ENCODE measurements at regions not wholly inside any gene's neighbourhood (a gene's known extent, or its start where the extent isn't known, plus 50 kb on each side); places are given as distances from the start of the nearest gene placed in this dataset.

DNA sequence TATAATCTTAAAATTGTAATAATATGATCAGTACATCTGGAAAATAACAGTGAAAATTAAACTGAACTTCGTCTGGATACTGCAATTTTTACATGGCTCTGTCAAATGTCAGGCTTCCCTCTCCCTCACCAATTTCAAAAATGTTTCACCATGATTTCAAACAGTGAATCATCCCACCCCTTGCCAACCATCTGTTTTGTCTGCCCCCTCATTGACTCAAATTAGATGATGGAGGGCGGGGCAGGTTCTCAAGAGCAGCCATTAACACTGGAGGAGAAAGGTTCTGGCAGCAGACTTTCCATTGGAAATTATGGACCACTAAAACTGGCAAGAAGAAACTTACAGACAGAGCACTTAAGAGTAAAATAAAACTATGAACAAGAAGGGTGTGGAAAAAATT, 1195.7 kb upstream of the ZEB2 start:
- Histone ChIP-seq H3K9me3 (ENCODE audit: insufficient read depth, low read depth, low read length) (no peaks in the 10 kb centered on the region), H3K4me3 (ENCODE audit: insufficient read depth, low read depth, low read length) (no peak overlapping the region), H4K20me1 (ENCODE audit: insufficient read depth, low read length) (no peaks in the 10 kb centered on the region), H3K4me2 (ENCODE audit: low read length) (no peak overlapping the region), H3K4me1 (ENCODE audit: insufficient read depth, low read length) (no peaks in the 10 kb centered on the region), H3K36me3 (ENCODE audit: insufficient read depth, low read length) (no peaks in the 10 kb centered on the region), H3K27me3 (ENCODE audit: insufficient read depth, low read length) (no peaks in the 10 kb centered on the region), H2AFZ (ENCODE audit: low read depth, low read length) (no peak overlapping the region), H3K79me2 (ENCODE audit: insufficient read depth, low read length) (no peaks in the 10 kb centered on the region), H3K27ac (ENCODE audit: low read depth, low read length) (no peak overlapping the region), H3K9ac (ENCODE audit: low read length) (no peak overlapping the region)
- no peak for TF ChIP-seq EZH2 (IDR thresholded peaks at IDR 0.05; ENCODE audit: insufficient read depth, low read length)
- TF ChIP-seq, protein P1, sequence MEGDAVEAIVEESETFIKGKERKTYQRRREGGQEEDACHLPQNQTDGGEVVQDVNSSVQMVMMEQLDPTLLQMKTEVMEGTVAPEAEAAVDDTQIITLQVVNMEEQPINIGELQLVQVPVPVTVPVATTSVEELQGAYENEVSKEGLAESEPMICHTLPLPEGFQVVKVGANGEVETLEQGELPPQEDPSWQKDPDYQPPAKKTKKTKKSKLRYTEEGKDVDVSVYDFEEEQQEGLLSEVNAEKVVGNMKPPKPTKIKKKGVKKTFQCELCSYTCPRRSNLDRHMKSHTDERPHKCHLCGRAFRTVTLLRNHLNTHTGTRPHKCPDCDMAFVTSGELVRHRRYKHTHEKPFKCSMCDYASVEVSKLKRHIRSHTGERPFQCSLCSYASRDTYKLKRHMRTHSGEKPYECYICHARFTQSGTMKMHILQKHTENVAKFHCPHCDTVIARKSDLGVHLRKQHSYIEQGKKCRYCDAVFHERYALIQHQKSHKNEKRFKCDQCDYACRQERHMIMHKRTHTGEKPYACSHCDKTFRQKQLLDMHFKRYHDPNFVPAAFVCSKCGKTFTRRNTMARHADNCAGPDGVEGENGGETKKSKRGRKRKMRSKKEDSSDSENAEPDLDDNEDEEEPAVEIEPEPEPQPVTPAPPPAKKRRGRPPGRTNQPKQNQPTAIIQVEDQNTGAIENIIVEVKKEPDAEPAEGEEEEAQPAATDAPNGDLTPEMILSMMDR (IDR thresholded peaks at IDR 0.05; ENCODE audit: insufficient read depth, low read depth, low read length), result no peak
- Mint-ChIP-seq H3K4me1 (ENCODE audit: low read depth, unreplicated experiment) (no peaks in the 10 kb centered on the region), H3K27me3 (ENCODE audit: low read depth, unreplicated experiment) (no peaks in the 10 kb centered on the region), H3K27ac (ENCODE audit: unreplicated experiment) (no peak overlapping the region), H3K9me3 (ENCODE audit: unreplicated experiment) (peaks cover under 1% of the 10 kb centered on the region), H3K36me3 (ENCODE audit: low read depth, unreplicated experiment) (peaks cover 2% of the 10 kb centered on the region), H3K4me3 (ENCODE audit: unreplicated experiment) (no peak overlapping the region)
- DNase-seq (ENCODE audit: low read depth) (peak; percentile 16), FAIRE-seq (no peak)

GRCh38 chr2:145710303-145710702, 1190.4 kb upstream of the ZEB2 start:
- Mint-ChIP-seq H3K27me3 (ENCODE audit: low read depth, unreplicated experiment) (no peaks in the 10 kb centered on the region), H3K4me1 (ENCODE audit: low read depth, unreplicated experiment) (no peaks in the 10 kb centered on the region), H3K9me3 (ENCODE audit: unreplicated experiment) (peaks cover 3% of the 10 kb centered on the region), H3K36me3 (ENCODE audit: low read depth, unreplicated experiment) (peaks cover 2% of the 10 kb centered on the region), H3K27ac (ENCODE audit: unreplicated experiment) (no peak overlapping the region), H3K4me3 (ENCODE audit: unreplicated experiment) (no peak overlapping the region)
- FAIRE-seq (no peak), DNase-seq (ENCODE audit: low read depth) (no peak)
- H4K20me1 ChIP-seq (ENCODE audit: insufficient read depth, low read length), result no peaks in the 10 kb centered on the region
- no peaks in the 10 kb centered on the region for H3K36me3 ChIP-seq (ENCODE audit: insufficient read depth, low read length)
- no peak overlapping the region for H2AFZ ChIP-seq (ENCODE audit: low read depth, low read length)
- H3K9me3 ChIP-seq (ENCODE audit: insufficient read depth, low read depth, low read length), result no peaks in the 10 kb centered on the region
- H3K27me3 ChIP-seq (ENCODE audit: insufficient read depth, low read length), result no peaks in the 10 kb centered on the region
- H3K27ac ChIP-seq (ENCODE audit: low read depth, low read length), result no peak overlapping the region
- TF ChIP-seq, protein P1 (IDR thresholded peaks at IDR 0.05; ENCODE audit: insufficient read depth, low read depth, low read length), result no peak
- no peak for TF ChIP-seq EZH2 (IDR thresholded peaks at IDR 0.05; ENCODE audit: insufficient read depth, low read length)
- H3K79me2 ChIP-seq (ENCODE audit: insufficient read depth, low read length), result no peaks in the 10 kb centered on the region
- no peaks in the 10 kb centered on the region for H3K4me1 ChIP-seq (ENCODE audit: insufficient read depth, low read length)
- H3K4me3 ChIP-seq (ENCODE audit: insufficient read depth, low read depth, low read length), result no peak overlapping the region
- no peak overlapping the region for H3K4me2 ChIP-seq (ENCODE audit: low read length)
- H3K9ac ChIP-seq (ENCODE audit: low read length), result no peak overlapping the region

GRCh38 chr2:145702305-145702704, 1182.4 kb upstream of the ZEB2 start:
- DNase-seq (ENCODE audit: low read depth), result no peak
- no peak for TF ChIP-seq EZH2 (IDR thresholded peaks at IDR 0.05; ENCODE audit: insufficient read depth, low read length)
- TF ChIP-seq, protein P1 (IDR thresholded peaks at IDR 0.05; ENCODE audit: insufficient read depth, low read depth, low read length), result no peak

More at GRCh38 chr2:145702305-145702704, 1182.4 kb upstream of the ZEB2 start:
- FAIRE-seq, result no peak
- H3K4me3 Mint-ChIP-seq (ENCODE audit: unreplicated experiment), result no peak overlapping the region
- H3K27me3 Mint-ChIP-seq (ENCODE audit: low read depth, unreplicated experiment), result no peaks in the 10 kb centered on the region
- Histone ChIP-seq H3K4me3 (ENCODE audit: insufficient read depth, low read depth, low read length) (no peak overlapping the region), H3K27me3 (ENCODE audit: insufficient read depth, low read length) (no peaks in the 10 kb centered on the region), H3K27ac (ENCODE audit: low read depth, low read length) (no peak overlapping the region), H3K4me2 (ENCODE audit: low read length) (no peak overlapping the region), H3K79me2 (ENCODE audit: insufficient read depth, low read length) (no peaks in the 10 kb centered on the region), H4K20me1 (ENCODE audit: insufficient read depth, low read length) (no peaks in the 10 kb centered on the region), H3K9ac (ENCODE audit: low read length) (no peak overlapping the region), H3K4me1 (ENCODE audit: insufficient read depth, low read length) (no peaks in the 10 kb centered on the region), H2AFZ (ENCODE audit: low read depth, low read length) (no peak overlapping the region), H3K36me3 (ENCODE audit: insufficient read depth, low read length) (no peaks in the 10 kb centered on the region), H3K9me3 (ENCODE audit: insufficient read depth, low read depth, low read length) (no peaks in the 10 kb centered on the region)
- no peaks in the 10 kb centered on the region for H3K4me1 Mint-ChIP-seq (ENCODE audit: low read depth, unreplicated experiment)
- no peaks in the 10 kb centered on the region for H3K36me3 Mint-ChIP-seq (ENCODE audit: low read depth, unreplicated experiment)
- H3K27ac Mint-ChIP-seq (ENCODE audit: unreplicated experiment), result no peak overlapping the region
- no peaks in the 10 kb centered on the region for H3K9me3 Mint-ChIP-seq (ENCODE audit: unreplicated experiment)

Measured in astrocyte (in vitro differentiated cells and primary cell).